Embryonic facial prominence (tissue), 1 donor: ENCODE measurements at regions not wholly inside any gene's neighbourhood (a gene's known extent, or its start where the extent isn't known, plus 50 kb on each side); places are given as distances from the start of the nearest gene placed in this dataset.
"Not testable (repeated sequence)": the region's sequence is repeated elsewhere in the genome, so short reads cannot be mapped to it uniquely, and the experiment has no call there.

Source experiments
- DNase-seq: peaks from one replicate; pipeline ENCODE4 v3.0.0-alpha.2; 2016; ENCODE audit errors: extremely low spot score

- no peak for DNase-seq
Measured at GRCh38 chr11:106565326-106565725, 452.9 kb downstream of the GUCY1A2 start.

GRCh38 chr11:106568632-106569031 lies 449.6 kb downstream of the GUCY1A2 start:
- DNase-seq, result no peak

- DNase-seq, result not testable (repeated sequence)
Measured at GRCh38 chr11:106577384-106577783, 440.9 kb downstream of the GUCY1A2 start.

GRCh38 chr11:106581399-106581798 lies 436.9 kb downstream of the GUCY1A2 start:
- DNase-seq, result no peak

GRCh38 chr11:106585061-106585460 lies 433.2 kb downstream of the GUCY1A2 start:
- no peak for DNase-seq

- DNase-seq, result no peak
Measured at GRCh38 chr11:106594751-106595351, 423.4 kb downstream of the GUCY1A2 start.

- no peak for DNase-seq
Measured at GRCh38 chr11:106601684-106602297, 416.5 kb downstream of the GUCY1A2 start.

- DNase-seq, result no peak
Measured at GRCh38 chr11:106608677-106609076, 409.6 kb downstream of the GUCY1A2 start.

GRCh38 chr11:106614262-106614661 lies 404.0 kb downstream of the GUCY1A2 start:
- no peak for DNase-seq

GRCh38 chr11:106619320-106619990 lies 398.8 kb downstream of the GUCY1A2 start:
- no peak for DNase-seq

GRCh38 chr11:106621484-106621883 lies 396.8 kb downstream of the GUCY1A2 start:
- no peak for DNase-seq
